Urothelium cell line (cell line): ENCODE measurements at regions not wholly inside any gene's neighbourhood (a gene's known extent, or its start where the extent isn't known, plus 50 kb on each side); places are given as distances from the start of the nearest gene placed in this dataset.
"Not testable (repeated sequence)": the region's sequence is repeated elsewhere in the genome, so short reads cannot be mapped to it uniquely, and the experiment has no call there.

Experiments used
- DNase-seq: peaks from one replicate; pipeline ENCODE4 v3.0.0; 2011; ENCODE audit warnings: low spot score, mixed read lengths
- FAIRE-seq: peaks from 2 replicates; lab custom pipeline; 2011; peaks lifted over from hg19 to GRCh38; lab: Jason Lieb, UNC

DNA sequence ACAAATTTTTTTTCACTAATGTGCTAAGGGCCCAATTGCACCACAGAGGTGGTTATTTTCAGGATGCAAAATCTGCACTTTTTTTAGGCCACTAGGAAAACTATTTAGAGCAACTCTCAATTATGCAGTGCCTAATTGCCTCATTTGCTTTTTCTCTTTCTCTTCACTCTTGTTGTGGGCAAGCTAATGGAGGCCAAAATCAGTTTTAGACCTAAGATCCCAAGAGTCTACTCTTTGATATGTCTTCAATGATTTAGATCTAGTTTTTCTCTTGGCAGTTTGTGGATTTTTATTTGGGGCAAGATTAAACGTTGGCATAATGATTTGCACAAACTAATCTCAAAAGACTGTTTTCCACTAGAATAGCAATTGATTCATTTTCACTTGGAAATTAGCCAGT is 1996.9 kb downstream of the LRRC4C start:
- no peak for DNase-seq
- no peak for FAIRE-seq

DNA sequence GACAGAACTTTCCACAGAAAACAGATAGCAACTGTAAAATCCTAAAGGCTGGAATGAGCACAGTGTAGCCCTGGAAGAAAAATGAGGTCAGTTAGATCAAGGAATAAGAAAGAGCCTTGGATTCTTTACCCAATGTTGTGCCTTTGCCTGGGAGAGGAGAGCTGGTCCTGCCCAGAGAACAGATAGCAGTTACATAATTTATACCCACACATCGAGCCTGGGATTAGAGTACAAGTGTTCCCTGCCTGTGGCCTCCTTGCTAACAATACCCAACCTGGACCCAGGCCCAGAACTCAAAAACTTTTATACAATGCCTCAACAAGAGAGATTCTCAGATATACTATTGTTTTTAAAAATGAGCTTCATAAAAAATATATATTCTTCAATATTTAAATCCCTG is 1998.4 kb downstream of the LRRC4C start:
- FAIRE-seq (no peak), DNase-seq (no peak)

DNA sequence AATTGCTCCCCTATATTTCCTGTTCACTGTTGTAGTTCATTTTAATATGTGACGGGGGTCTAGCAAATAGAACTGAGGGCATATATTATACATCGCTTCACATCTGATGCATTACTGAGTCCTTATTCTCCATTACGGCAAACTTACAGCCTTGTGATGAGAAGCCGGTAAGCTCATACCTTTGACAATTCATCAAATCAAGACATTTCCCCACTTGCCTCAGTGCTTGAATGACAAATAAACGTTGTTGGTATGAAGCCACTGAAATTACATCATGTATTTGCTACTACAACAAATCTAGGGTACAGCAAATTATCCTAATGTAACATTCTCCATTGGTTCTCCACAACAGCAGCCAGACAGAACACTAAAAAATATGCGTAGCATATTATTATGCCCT is 1999.8 kb downstream of the LRRC4C start:
- no peak for DNase-seq
- FAIRE-seq = no peak

DNA sequence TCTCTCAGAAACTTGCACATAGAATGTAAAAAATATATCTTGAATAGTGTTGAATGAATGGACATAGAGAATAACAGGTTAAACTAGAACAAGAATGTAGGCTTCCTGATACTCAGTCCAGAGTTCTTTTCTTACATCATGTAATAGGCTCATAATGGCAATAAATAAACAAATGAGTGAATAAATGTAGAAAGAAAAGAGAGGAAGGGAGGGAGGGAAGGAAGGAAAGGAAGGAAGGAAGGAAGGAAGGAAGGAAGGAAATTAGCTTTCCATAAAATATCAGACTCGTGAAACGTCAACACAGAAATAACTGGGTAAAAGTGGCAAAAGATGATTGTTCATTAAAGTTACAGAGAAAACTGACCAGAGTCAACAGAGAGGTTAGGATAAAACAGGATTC is 2001.0 kb downstream of the LRRC4C start:
- DNase-seq = no peak

GRCh38 chr11:39443424-39444022 is 2015.9 kb downstream of the LRRC4C start:
- FAIRE-seq (no peak), DNase-seq (no peak)

More for the DNA sequence above, 2001.0 kb downstream of the LRRC4C start:
- no peak for FAIRE-seq

GRCh38 chr11:39442177-39442576 is 2017.3 kb downstream of the LRRC4C start:
- FAIRE-seq = no peak
- no peak for DNase-seq

DNA sequence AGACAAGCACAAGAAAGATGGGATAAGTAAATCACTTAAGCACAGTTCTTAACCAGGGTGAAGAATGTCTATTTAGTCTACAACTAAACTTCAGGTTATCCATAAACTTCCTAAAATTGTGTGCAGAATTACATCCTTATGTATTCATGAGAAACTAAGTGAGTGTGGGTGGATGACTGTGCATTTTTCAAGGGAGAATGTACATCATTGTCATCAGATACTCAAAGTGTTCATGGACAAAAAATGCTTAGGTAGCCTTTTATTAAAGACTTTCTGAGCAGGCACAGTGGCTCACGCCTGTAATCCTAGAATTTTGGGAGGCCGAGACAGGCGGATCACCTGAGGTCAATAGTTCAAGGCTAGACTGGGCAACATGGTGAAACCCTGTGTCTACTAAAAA is 2023.8 kb downstream of the LRRC4C start:
- FAIRE-seq (no peak), DNase-seq (no peak)

DNA sequence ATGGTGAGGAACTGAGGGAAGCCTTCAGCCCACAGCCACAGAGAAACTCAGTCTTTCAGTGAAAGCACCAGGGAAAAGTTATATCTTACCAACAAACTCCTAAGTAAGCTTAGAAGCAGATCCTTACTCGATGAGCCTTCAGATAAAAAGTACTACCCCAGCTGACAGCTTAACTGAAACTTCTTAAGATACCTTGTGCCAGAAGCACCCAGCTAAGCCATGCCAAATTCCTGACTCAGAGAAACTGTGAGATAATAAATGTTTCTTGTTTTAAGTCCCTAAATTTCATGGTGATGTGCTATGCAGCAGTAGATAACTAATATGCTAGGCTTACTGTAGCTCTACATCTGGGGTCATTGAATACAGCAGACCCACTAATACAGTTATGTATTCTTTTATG is 2025.0 kb downstream of the LRRC4C start:
- FAIRE-seq (no peak), DNase-seq (no peak)

DNA sequence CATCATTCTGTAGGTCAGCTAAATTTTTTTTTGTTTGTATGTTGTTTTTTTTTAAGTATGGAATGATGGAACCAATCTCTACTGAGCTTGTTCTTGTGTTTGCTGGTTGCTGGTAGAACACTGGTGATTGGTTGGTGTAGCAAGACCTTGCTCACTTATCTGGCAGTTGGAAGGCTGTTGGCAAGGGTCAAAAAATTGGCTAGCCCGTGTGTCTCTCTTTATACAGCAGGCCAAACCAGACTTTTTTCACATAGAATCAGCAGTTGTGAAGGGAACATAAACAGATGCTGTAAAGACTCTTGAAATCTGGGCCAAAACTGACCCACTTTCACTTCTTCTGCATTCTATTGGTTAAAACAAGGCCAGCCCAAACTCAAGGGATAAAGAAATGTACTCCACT is 2026.5 kb downstream of the LRRC4C start:
- no peak for DNase-seq
- no peak for FAIRE-seq

GRCh38 chr11:39425226-39425625 is 2034.2 kb downstream of the LRRC4C start:
- FAIRE-seq (no peak), DNase-seq (no peak)

DNA sequence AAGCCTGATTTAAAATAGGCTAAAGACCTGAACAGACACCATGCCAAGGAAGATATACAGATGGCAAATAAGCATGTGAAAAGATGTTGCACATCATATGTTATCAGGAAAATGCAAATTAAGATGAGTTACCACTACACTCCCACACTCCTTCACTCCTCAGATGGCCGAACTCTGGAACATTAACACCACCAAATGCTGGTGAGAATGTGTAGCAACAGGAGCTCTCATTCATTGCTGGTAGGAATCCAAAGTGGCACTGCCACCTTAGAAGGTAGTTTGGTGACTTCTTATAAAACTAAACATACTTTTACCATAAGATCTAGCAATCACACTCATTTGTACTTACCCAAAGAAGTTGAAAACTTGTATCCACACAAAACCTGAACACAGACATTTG is 2047.3 kb downstream of the LRRC4C start:
- FAIRE-seq = no peak
- DNase-seq = no peak

- no peak for FAIRE-seq
- DNase-seq = no peak
Measured at GRCh38 chr11:39385911-39386310, 2073.5 kb downstream of the LRRC4C start.

GRCh38 chr11:39374963-39375698 is 2084.3 kb downstream of the LRRC4C start:
- DNase-seq (peak; percentile 26), FAIRE-seq (no peak)

GRCh38 chr11:39367534-39367933 is 2091.9 kb downstream of the LRRC4C start:
- FAIRE-seq (no peak), DNase-seq (no peak)

DNA sequence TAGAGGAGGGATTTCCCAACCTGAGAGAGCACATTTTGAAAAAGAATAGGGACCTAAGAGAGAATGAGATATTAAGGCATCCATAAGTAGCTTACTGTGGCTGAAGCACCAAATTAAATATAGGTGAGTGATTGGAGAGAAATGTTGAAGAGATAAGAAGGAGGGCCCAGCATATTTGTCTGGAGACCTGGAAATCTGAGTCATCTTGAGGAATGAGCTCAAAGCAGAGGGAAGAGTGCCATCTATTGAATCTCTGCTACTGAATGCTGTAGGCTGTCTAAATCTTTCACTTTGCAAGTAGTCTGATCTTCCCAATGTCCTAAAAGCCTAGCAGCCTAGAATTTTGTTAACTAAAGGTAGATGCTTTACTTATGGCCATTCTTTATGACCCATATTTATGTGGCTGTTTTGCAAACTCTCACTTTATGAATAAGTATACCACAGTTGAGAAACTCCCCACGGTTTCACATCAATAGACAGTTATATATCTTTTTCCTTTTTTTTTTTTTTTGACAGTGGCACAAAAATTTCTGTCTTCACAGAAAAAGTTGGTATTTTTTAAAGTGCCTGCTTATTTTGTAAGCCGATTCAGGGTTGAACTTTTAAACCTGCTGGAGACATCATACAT is 2093.5 kb downstream of the LRRC4C start:
- FAIRE-seq (no peak), DNase-seq (peak; percentile 50)

GRCh38 chr11:39363571-39363970 is 2095.9 kb downstream of the LRRC4C start:
- FAIRE-seq (no peak), DNase-seq (no peak)

DNA sequence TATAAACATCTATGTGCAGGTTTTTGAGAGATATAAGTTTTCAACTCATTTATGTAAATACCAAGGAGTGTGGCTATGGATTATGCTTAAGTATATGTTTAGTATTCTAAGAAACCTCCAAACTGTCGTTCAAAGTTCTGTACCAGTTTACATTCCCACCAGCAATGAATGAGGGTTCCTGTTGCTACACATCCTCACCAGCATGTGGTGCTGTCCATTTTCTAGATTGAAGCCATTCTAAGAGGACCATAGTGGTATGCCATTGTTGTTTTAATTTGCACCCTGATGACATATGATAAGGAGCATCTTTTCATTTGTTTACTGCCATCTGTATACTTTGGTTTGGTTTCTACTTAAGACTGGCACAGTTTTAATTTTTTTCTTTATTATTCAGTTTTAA is 2097.9 kb downstream of the LRRC4C start:
- FAIRE-seq (no peak), DNase-seq (no peak)

- DNase-seq (no peak), FAIRE-seq (peak; percentile 23)
Measured at GRCh38 chr11:39345834-39346442, 2113.5 kb downstream of the LRRC4C start.

DNA sequence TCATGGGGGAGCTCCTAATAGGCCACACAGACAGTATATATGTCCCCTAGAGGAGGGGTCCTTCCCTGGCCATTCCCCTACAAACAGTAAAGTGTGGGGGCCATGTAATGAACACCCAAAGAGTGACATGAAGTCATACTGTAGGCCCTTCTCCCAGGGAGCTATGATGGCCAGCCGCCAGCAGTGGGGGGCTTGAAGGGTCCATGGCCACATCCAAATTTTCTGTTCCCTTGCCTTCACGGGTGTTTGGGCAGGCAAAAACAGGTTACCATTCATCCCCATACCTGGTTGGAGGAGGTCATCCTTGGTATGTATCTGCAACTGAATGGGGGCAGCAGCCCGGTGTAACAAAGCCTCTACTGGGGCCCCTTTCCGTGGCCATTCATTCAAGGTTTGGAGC is 2118.0 kb downstream of the LRRC4C start:
- DNase-seq = no peak
- no peak for FAIRE-seq

GRCh38 chr11:39333006-39333405 is 2126.4 kb downstream of the LRRC4C start:
- DNase-seq, FAIRE-seq: not testable (repeated sequence)

DNA sequence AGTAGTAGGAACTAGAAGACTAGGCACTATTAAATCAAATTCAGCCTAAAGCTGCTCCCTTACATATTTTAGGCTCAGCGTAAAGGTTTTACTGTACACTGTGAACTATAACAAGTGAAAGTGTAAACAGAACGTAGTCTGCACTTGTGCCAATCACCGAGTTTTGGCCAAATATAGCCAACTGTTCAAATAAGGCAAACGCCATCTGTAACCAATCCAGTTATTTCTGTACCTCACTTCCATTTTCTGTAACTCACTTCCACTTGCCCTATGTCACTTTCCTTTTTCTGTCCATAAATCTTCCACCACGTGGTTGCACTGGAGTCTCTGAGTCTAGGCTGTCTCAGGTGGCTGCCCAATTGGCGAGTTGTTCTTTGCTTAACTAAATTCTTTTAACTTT is 2132.2 kb downstream of the LRRC4C start:
- no peak for DNase-seq
- no peak for FAIRE-seq

DNA sequence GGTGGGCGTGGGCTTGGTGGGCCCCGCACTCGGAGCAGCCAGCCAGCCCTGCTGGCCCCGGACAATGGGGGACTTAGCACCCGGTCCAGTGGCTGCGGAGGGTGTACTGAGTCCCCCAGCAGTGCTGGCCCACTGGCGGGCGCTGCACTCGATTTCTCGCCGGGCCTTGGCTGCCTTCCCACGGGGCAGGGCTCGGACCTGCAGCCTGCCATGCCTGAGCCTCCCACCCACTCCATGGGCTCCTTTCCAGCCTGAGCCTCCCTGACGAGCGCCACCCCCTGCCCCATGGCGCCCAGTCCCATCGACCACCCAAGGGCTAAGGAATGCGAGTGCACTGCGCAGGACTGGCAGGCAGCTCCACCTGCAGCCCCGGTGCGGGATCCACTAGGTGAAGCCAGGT is 2147.6 kb downstream of the LRRC4C start:
- DNase-seq, FAIRE-seq: not testable (repeated sequence)
